ENCODE measurements at regions not wholly inside any gene's neighbourhood (a gene's known extent, or its start where the extent isn't known, plus 50 kb on each side); places are given as distances from the start of the nearest gene placed in this dataset.
"Not testable (repeated sequence)": the region's sequence is repeated elsewhere in the genome, so short reads cannot be mapped to it uniquely, and the experiment has no call there.

GRCh38 chr4:130995988-130996387 lies 1900.0 kb downstream of the C4orf33 start:
- DNase-seq (ENCODE audit: low read depth) = no peak

GRCh38 chr4:131001371-131001770 lies 1905.4 kb downstream of the C4orf33 start:
- no peak for DNase-seq (ENCODE audit: low read depth)

- peak; percentile 26 for DNase-seq (ENCODE audit: low read depth)
Observed at GRCh38 chr4:131002132-131002531, 1906.2 kb downstream of the C4orf33 start.

GRCh38 chr4:131006388-131006787 lies 1910.4 kb downstream of the C4orf33 start:
- no peak for DNase-seq (ENCODE audit: low read depth)

GRCh38 chr4:131011961-131012360 lies 1916.0 kb downstream of the C4orf33 start:
- DNase-seq (ENCODE audit: low read depth) = not testable (repeated sequence)

GRCh38 chr4:131013226-131013625 lies 1917.3 kb downstream of the C4orf33 start:
- no peak for DNase-seq (ENCODE audit: low read depth)

GRCh38 chr4:131026771-131027170 lies 1930.8 kb downstream of the C4orf33 start:
- no peak for DNase-seq (ENCODE audit: low read depth)

- no peak for DNase-seq (ENCODE audit: low read depth)
Observed at GRCh38 chr4:131044368-131044767, 1948.4 kb downstream of the C4orf33 start.

GRCh38 chr4:131046821-131047220 lies 1950.9 kb downstream of the C4orf33 start:
- DNase-seq (ENCODE audit: low read depth) = no peak

- no peak for DNase-seq (ENCODE audit: low read depth)
Observed at GRCh38 chr4:131052646-131053045, 1956.7 kb downstream of the C4orf33 start.

GRCh38 chr4:131054489-131055019 lies 1958.6 kb downstream of the C4orf33 start:
- no peak for DNase-seq (ENCODE audit: low read depth)

GRCh38 chr4:131061734-131062133 lies 1965.8 kb downstream of the C4orf33 start:
- DNase-seq (ENCODE audit: low read depth) = no peak

GRCh38 chr4:131063878-131064277 lies 1967.9 kb downstream of the C4orf33 start:
- peak; percentile 61 for DNase-seq (ENCODE audit: low read depth)

GRCh38 chr4:131081069-131081468 lies 1985.1 kb downstream of the C4orf33 start:
- DNase-seq (ENCODE audit: low read depth) = no peak

- no peak for DNase-seq (ENCODE audit: low read depth)
Observed at GRCh38 chr4:131084997-131085396, 1989.0 kb downstream of the C4orf33 start.

- DNase-seq (ENCODE audit: low read depth) = peak; percentile 15
Observed at GRCh38 chr4:131091896-131092295, 1995.9 kb downstream of the C4orf33 start.

- DNase-seq (ENCODE audit: low read depth) = peak; percentile 18
Observed at GRCh38 chr4:131093303-131093702, 1997.4 kb downstream of the C4orf33 start.

- DNase-seq (ENCODE audit: low read depth) = no peak
Observed at GRCh38 chr4:131098976-131099375, 2003.0 kb downstream of the C4orf33 start.

GRCh38 chr4:131113273-131113672 lies 2017.3 kb downstream of the C4orf33 start:
- no peak for DNase-seq (ENCODE audit: low read depth)

- no peak for DNase-seq (ENCODE audit: low read depth)
Observed at GRCh38 chr4:131113704-131114103, 2017.8 kb downstream of the C4orf33 start.

GRCh38 chr4:131119661-131120060 lies 2023.7 kb downstream of the C4orf33 start:
- no peak for DNase-seq (ENCODE audit: low read depth)

GRCh38 chr4:131137196-131137595 lies 2011.9 kb upstream of the PCDH10 start:
- no peak for DNase-seq (ENCODE audit: low read depth)

- DNase-seq (ENCODE audit: low read depth) = no peak
Observed at GRCh38 chr4:131159261-131159660, 1989.8 kb upstream of the PCDH10 start.

- DNase-seq (ENCODE audit: low read depth) = no peak
Observed at GRCh38 chr4:131192318-131192717, 1956.8 kb upstream of the PCDH10 start.

Measured in HT1080 (cell line).